HT1080 (cell line): ENCODE measurements at regions not wholly inside any gene's neighbourhood (a gene's known extent, or its start where the extent isn't known, plus 50 kb on each side); places are given as distances from the start of the nearest gene placed in this dataset.
A peak's percentile ranks its signal among the peaks of the same experiment; 100 is the strongest.
"Not testable (repeated sequence)": the region's sequence is repeated elsewhere in the genome, so short reads cannot be mapped to it uniquely, and the experiment has no call there.

ENCODE experiments used
- DNase-seq: peaks from one replicate; pipeline ENCODE4 v3.0.0-alpha.2; 2015; ENCODE audit warnings: low read depth

DNA sequence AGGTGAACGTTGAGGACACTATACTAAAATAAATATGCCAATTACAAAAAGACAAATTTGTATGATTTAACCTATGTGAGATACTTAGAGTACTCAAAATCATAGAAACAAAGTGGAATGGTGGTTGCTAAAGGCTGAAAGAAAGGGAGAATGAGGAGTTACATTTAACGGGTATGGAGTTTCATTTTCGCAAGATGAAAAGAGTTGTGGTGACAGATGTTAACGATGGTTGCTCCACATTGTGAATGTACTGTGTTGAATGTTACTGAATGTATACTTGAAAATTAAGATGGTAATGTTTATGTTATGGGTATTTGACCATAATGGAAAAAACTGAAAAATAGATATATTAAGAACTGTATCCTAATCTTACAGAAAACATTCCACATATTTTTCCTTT, 51.3 kb upstream of the MOCS2 start:
- no peak for DNase-seq

- peak; percentile 36 for DNase-seq
Observed at GRCh38 chr5:53161876-53162275, 52.3 kb upstream of the MOCS2 start.

- DNase-seq = no peak
Observed at GRCh38 chr5:53164478-53165165, 55.1 kb upstream of the MOCS2 start.

- DNase-seq = no peak
Observed at GRCh38 chr5:53165431-53166182, 56.0 kb upstream of the MOCS2 start.

DNA sequence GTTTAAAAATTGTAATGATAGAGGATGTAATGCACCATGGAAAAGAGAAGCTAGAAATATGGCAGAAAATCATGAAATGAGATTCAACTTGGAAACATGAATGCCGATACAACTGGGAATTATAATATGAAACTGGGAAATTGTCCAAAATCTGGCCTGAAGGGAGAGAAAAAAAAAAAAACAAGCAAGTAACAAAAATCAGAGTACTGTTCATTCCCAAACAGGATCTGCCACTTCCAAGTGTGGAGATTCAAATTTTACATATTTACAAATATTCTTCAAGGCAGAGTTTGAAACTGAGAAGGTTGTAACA, 56.6 kb upstream of the MOCS2 start:
- no peak for DNase-seq

- DNase-seq = peak; percentile 14
Observed at GRCh38 chr5:53167836-53168235, 58.3 kb upstream of the MOCS2 start.

GRCh38 chr5:53169933-53170332, 60.4 kb upstream of the MOCS2 start:
- DNase-seq = no peak

DNA sequence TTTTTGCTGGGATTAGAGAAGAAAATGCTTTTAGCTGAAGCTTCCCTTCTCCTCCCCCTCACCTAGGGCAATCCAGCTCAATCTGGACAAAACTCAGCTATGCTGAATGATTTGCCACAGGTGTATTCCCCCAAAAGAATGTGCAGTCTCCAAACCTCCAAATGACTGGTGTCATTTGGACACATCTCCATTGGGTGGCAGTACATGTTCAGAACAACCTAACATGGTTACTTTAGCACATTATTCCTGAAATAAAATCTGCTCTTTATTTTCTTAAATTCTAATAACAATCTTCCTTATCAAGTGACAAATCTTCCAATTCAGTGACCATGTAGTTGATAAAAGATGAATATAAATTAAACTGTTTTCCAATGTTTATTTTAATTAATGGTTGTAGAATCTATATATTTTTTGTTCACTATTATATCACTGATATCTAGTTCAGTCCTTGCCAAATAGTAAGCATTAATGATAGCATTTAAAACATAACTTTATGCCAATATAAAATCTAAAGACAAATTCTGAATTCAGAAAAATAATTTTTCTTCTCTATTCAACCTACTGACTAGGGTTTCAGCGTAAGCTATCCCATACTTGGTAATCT, 61.3 kb upstream of the MOCS2 start:
- DNase-seq = peak; percentile 41

DNA sequence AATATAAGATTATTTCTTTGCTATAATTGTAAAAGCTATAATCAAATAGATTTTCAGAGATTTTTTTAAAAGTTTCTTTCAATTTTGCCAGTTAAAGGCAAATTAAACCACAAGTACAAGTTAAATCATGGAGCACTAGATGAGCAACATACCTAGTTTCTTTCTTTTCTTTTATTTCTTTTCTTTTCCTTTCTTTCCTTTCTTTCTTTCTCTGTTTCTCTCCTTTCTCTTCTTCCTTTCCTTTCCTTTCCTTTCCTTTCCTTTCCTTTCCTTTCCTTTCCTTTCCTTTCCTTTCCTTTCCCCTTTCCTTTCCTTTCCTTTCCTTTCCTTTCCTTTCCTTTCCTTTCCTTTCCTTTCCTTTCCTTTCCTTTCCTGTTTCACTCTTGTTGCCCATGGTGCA, 62.5 kb upstream of the MOCS2 start:
- DNase-seq = not testable (repeated sequence)

GRCh38 chr5:53172630-53173029, 63.1 kb upstream of the MOCS2 start:
- DNase-seq = no peak

DNA sequence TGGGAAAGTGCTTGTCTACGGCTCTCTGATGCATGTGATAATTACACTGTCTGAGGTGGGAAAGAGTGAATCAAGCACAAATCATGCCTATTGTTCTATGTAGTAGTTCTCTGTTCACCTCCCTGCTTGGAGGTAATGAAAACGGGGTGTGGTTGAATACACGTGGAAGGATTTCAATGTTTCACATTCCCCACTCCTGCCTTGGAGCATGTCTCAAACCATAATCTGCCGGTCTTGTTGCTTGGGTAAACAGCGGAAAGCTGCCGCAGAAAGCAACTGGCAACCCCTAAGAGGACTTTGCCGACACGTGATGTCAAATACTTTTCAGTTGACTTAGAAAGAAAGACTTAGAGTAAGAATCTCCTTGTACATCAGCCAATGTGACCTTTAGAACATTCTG, 63.5 kb upstream of the MOCS2 start:
- DNase-seq = no peak

- no peak for DNase-seq
Observed at GRCh38 chr5:53178830-53179229, 69.3 kb upstream of the MOCS2 start.

DNA sequence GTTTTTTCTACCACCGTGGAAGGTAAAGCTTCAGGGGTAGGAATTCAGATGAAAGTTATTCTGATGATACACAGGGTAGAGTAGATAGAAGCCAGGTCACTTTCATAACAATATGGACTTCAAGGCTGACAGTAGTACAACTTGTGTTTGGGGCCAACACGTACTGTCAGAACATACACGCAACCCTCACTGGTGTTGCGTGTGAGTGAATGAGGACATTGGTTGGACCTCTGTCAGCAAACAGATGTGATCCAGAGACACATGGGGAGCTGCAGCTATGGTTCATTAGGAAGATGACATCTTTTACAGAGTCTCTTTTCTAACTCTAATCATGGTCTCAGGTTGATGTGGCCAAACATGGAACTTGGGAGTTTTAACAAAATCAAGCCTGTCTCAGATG, 70.1 kb upstream of the MOCS2 start:
- DNase-seq = no peak

DNA sequence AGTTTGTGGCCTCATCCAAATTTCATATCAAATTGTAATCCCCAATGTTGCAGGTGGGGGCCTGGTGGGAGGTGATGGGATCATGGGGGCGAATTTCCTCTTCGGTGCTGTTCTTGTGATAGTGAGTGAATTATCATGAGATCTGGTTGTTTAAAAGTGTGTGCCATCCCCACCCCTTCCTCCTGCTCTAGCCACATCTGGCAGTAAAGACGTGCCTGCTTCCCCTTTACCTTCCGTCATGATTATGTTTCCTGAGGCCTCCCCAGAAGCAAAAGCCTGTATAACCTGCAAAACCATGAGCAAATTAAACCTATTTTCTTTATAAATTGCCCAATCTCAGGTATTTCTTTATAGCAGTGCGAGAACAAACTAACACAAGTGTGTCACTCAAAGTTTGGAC, 71.0 kb upstream of the MOCS2 start:
- DNase-seq = no peak

- DNase-seq = no peak
Observed at GRCh38 chr5:53180991-53181390, 71.4 kb upstream of the MOCS2 start.

DNA sequence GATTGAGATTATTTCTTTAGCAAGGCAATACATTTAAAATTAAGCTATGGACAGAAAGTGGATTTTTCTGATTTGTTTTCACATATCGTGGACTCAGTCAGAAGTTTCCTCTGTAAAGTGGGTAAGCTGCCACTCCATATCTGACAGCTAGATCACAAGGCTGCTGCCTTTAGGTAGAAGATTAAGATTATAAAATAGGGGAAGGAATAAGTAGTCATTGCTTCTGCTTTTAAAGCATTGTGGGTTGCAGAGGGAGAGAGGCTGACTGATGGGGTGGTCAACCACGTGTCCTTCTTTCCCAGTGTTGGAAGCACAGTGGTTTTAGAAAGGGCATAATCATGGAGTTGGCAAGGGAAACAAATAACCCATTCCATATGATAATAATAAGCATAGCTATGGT, 74.3 kb upstream of the MOCS2 start:
- DNase-seq = no peak

DNA sequence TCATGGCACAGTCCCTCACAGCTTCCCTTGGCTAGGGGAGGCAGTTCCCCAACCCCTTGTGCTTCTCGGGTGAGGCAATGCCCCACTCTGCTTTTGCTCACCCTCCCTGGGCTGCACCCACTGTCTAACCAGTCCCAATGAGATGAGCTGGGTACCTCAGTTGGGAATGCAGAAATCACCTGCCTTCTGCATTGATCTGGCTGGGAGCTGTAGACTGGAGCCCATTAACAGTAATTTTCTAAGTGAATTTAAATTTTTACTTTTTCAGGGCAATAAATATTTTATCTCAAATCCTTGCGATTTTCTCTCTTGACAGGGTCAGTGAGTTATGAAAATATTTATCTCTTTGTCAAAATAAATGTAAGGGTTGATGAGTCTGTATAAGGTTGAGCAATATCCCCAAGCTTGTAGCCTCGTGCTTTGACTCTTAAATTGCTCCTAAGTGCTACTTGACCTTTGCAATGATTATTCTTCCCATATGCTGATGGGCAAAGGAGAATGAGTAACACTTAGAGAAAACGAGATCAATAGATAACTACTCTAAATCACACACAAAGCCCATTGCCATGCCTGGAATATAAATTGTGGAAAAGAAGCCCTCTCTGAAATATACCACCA, 82.1 kb upstream of the MOCS2 start:
- DNase-seq = no peak

DNA sequence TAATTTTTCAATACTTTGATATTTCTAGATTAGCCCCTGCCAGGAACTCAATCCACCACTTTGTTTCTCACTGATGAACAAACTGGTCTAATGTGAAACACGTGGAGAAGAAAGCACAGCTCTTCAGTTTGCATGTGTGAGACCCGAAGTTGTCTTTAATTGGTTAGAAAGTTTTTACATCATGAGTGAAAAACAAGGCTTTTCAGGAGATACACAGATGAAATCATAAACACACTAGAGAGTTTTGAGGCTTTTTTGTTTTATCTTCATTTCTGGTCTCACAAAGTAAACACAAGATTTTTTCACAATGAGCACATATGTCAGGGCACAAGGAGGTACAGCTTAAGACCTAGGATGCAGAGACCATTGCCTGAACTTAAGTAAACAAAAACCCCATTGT, 84.5 kb upstream of the MOCS2 start:
- DNase-seq = no peak

- no peak for DNase-seq
Observed at GRCh38 chr5:53199882-53200281, 90.3 kb upstream of the MOCS2 start.

GRCh38 chr5:53200306-53200705, 90.7 kb upstream of the MOCS2 start:
- no peak for DNase-seq

GRCh38 chr5:53201746-53202145, 92.2 kb upstream of the MOCS2 start:
- no peak for DNase-seq

GRCh38 chr5:53206562-53206961, 97.0 kb upstream of the MOCS2 start:
- DNase-seq = no peak

DNA sequence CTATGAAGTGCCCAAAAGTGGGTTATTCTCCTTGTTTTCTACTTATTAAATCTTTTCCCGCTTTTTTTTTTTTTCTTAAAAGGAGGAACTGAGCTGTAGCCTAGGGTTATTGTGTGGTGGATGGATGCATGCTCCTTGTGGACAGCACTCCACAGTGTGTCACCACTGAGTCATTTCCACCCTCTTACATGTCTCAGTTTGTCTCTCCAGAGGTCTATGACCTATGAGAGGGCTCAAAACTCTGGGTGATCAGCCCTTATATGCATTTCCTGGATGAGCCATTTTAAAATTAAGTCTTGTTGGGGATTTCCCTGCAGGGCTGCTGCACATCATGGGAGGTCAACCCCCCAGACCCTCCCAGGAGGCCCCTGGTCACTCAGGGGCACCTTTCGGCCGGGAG, 102.2 kb upstream of the MOCS2 start:
- peak; percentile 99 for DNase-seq
